SIG-M5 (cell line): ENCODE measurements at regions not wholly inside any gene's neighbourhood (a gene's known extent, or its start where the extent isn't known, plus 50 kb on each side); places are given as distances from the start of the nearest gene placed in this dataset.

Source experiments
- DNase-seq: peaks from one replicate; lab custom pipeline; 2025; lab: John Stamatoyannopoulos, UW

GRCh38 chr3:147757866-147758265 lies 348.7 kb downstream of the ZIC1 start:
- no peak for DNase-seq

- no peak for DNase-seq
Observed at GRCh38 chr3:147758771-147759170, 349.6 kb downstream of the ZIC1 start.

- no peak for DNase-seq
Observed at GRCh38 chr3:147760085-147760484, 350.9 kb downstream of the ZIC1 start.

- DNase-seq = no peak
Observed at GRCh38 chr3:147760941-147761340, 351.8 kb downstream of the ZIC1 start.

GRCh38 chr3:147773116-147773630 lies 364.0 kb downstream of the ZIC1 start:
- DNase-seq = no peak

- DNase-seq = no peak
Observed at GRCh38 chr3:147775411-147775810, 366.2 kb downstream of the ZIC1 start.

GRCh38 chr3:147775816-147776530 lies 366.8 kb downstream of the ZIC1 start:
- no peak for DNase-seq

GRCh38 chr3:147793841-147794240 lies 384.7 kb downstream of the ZIC1 start:
- DNase-seq = no peak

- no peak for DNase-seq
Observed at GRCh38 chr3:147794596-147794995, 385.4 kb downstream of the ZIC1 start.

GRCh38 chr3:147795418-147795817 lies 386.3 kb downstream of the ZIC1 start:
- no peak for DNase-seq

GRCh38 chr3:147797095-147797494 lies 387.9 kb downstream of the ZIC1 start:
- DNase-seq = no peak

GRCh38 chr3:147799601-147800000 lies 390.4 kb downstream of the ZIC1 start:
- DNase-seq = no peak

- no peak for DNase-seq
Observed at GRCh38 chr3:147807776-147808175, 398.6 kb downstream of the ZIC1 start.

- DNase-seq = no peak
Observed at GRCh38 chr3:147809206-147809605, 400.0 kb downstream of the ZIC1 start.

- DNase-seq = no peak
Observed at GRCh38 chr3:147812186-147812911, 403.2 kb downstream of the ZIC1 start.

GRCh38 chr3:147813256-147813655 lies 404.1 kb downstream of the ZIC1 start:
- no peak for DNase-seq

GRCh38 chr3:147816752-147817151 lies 407.6 kb downstream of the ZIC1 start:
- DNase-seq = no peak

GRCh38 chr3:147832611-147833010 lies 423.4 kb downstream of the ZIC1 start:
- no peak for DNase-seq

GRCh38 chr3:147836330-147836729 lies 427.2 kb downstream of the ZIC1 start:
- DNase-seq = no peak

GRCh38 chr3:147838652-147839051 lies 429.5 kb downstream of the ZIC1 start:
- DNase-seq = no peak

- DNase-seq = no peak
Observed at GRCh38 chr3:147843331-147843730, 434.2 kb downstream of the ZIC1 start.

- no peak for DNase-seq
Observed at GRCh38 chr3:147846293-147846692, 437.1 kb downstream of the ZIC1 start.

GRCh38 chr3:147846854-147847478 lies 437.8 kb downstream of the ZIC1 start:
- no peak for DNase-seq
